ENCODE measurements at regions not wholly inside any gene's neighbourhood (a gene's known extent, or its start where the extent isn't known, plus 50 kb on each side); places are given as distances from the start of the nearest gene placed in this dataset.

GRCh38 chr2:145815933-145816332 is 1296.0 kb upstream of the ZEB2 start:
- DNase-seq (no peak), ATAC-seq (ENCODE audit: low read depth) (no peak)
- no peak for TF ChIP-seq CTCF (IDR thresholded peaks at IDR 0.05)
- H3K4me1 Mint-ChIP-seq, result no peaks in the 10 kb centered on the region
- no peaks in the 10 kb centered on the region for H3K36me3 Mint-ChIP-seq (ENCODE audit: low read depth)
- ChIA-PET POLR2A (no interaction called here), CTCF (no interaction called here)
- H3K27ac Mint-ChIP-seq, result no peak overlapping the region
- no peaks in the 10 kb centered on the region for H3K9me3 Mint-ChIP-seq
- H3K4me3 Mint-ChIP-seq, result no peak overlapping the region
- intact Hi-C loops (cut with micrococcal nuclease), result no loop called here
- no peaks in the 10 kb centered on the region for H3K27me3 Mint-ChIP-seq

GRCh38 chr2:145813481-145813880 is 1293.6 kb upstream of the ZEB2 start:
- intact Hi-C loops (cut with micrococcal nuclease), result no loop called here
- Mint-ChIP-seq H3K4me1 (no peaks in the 10 kb centered on the region), H3K27me3 (no peaks in the 10 kb centered on the region), H3K27ac (no peak overlapping the region), H3K36me3 (ENCODE audit: low read depth) (no peaks in the 10 kb centered on the region), H3K9me3 (no peaks in the 10 kb centered on the region), H3K4me3 (no peak overlapping the region)
- ChIA-PET CTCF (no interaction called here), POLR2A (no interaction called here)
- DNase-seq (no peak), ATAC-seq (ENCODE audit: low read depth) (no peak)
- no peak for TF ChIP-seq CTCF (IDR thresholded peaks at IDR 0.05)

- intact Hi-C loops (cut with micrococcal nuclease), result no loop called here
- ChIA-PET CTCF (no interaction called here), POLR2A (interaction anchor here (0.7 kb wide), 1 partner anchor 106 kb away, joined by 3 read pairs; no protein-coding TSS in a partner anchor)
- Mint-ChIP-seq H3K4me3 (no peak overlapping the region), H3K27ac (no peak overlapping the region), H3K9me3 (no peaks in the 10 kb centered on the region), H3K36me3 (ENCODE audit: low read depth) (no peaks in the 10 kb centered on the region), H3K4me1 (no peaks in the 10 kb centered on the region), H3K27me3 (no peaks in the 10 kb centered on the region)
- no peak for ATAC-seq (ENCODE audit: low read depth)
- no peak for TF ChIP-seq CTCF (IDR thresholded peaks at IDR 0.05)
- no peak for DNase-seq
These were observed 1292.2 kb upstream of the ZEB2 start for GRCh38 chr2:145812165-145812554.

GRCh38 chr2:145811276-145812164 is 1291.6 kb upstream of the ZEB2 start:
- POLR2A ChIA-PET, result interaction anchor here (0.7 kb wide), 1 partner anchor 107 kb away, joined by 3 read pairs; no protein-coding TSS in a partner anchor
- CTCF ChIA-PET, result no interaction called here
- H3K9me3 Mint-ChIP-seq, result no peaks in the 10 kb centered on the region
- H3K27me3 Mint-ChIP-seq, result no peaks in the 10 kb centered on the region
- no peaks in the 10 kb centered on the region for H3K36me3 Mint-ChIP-seq (ENCODE audit: low read depth)
- no peak overlapping the region for H3K27ac Mint-ChIP-seq
- intact Hi-C loops (cut with micrococcal nuclease), result no loop called here
- H3K4me1 Mint-ChIP-seq, result no peaks in the 10 kb centered on the region
- no peak for DNase-seq
- TF ChIP-seq CTCF (IDR thresholded peaks at IDR 0.05), result no peak
- ATAC-seq (ENCODE audit: low read depth), result no peak
- no peak overlapping the region for H3K4me3 Mint-ChIP-seq

- ChIA-PET CTCF (no interaction called here), POLR2A (no interaction called here)
- H3K27me3 Mint-ChIP-seq, result no peaks in the 10 kb centered on the region
- no peaks in the 10 kb centered on the region for H3K4me1 Mint-ChIP-seq
- H3K27ac Mint-ChIP-seq, result no peak overlapping the region
- H3K36me3 Mint-ChIP-seq (ENCODE audit: low read depth), result no peaks in the 10 kb centered on the region
- intact Hi-C loops (cut with micrococcal nuclease), result no loop called here
- DNase-seq (no peak), ATAC-seq (ENCODE audit: low read depth) (no peak)
- H3K4me3 Mint-ChIP-seq, result no peak overlapping the region
- no peak for TF ChIP-seq CTCF (IDR thresholded peaks at IDR 0.05)
- no peaks in the 10 kb centered on the region for H3K9me3 Mint-ChIP-seq
These were observed 1288.0 kb upstream of the ZEB2 start for GRCh38 chr2:145807968-145808367.
